ENCODE measurements at regions not wholly inside any gene's neighbourhood (a gene's known extent, or its start where the extent isn't known, plus 50 kb on each side); places are given as distances from the start of the nearest gene placed in this dataset.

GRCh38 chr6:40796260-40797221 is 209.4 kb upstream of the LRFN2 start:
- no peak for TF ChIP-seq CTCF (IDR thresholded peaks at IDR 0.05 in 2 of 3, conservative IDR thresholded peaks at IDR 0.05 in 1 of 3; ENCODE audit: borderline replicate concordance in 1 of 3, insufficient read depth in 1 of 3, low read depth in 2 of 3, low read length in 2 of 3)
- no peak for TF ChIP-seq REST (IDR thresholded peaks at IDR 0.05; ENCODE audit: low read depth)
- TF ChIP-seq ZNF274 (IDR thresholded peaks at IDR 0.05; ENCODE audit: low read depth, low read length): no peak
- no peak for TF ChIP-seq SIN3A (IDR thresholded peaks at IDR 0.05; ENCODE audit: low read depth)
- TF ChIP-seq CEBPB (IDR thresholded peaks at IDR 0.05; ENCODE audit: low read depth): no peak
- TF ChIP-seq SP1 (IDR thresholded peaks at IDR 0.05; ENCODE audit: low read depth): no peak
- TF ChIP-seq EZH2 (IDR thresholded peaks at IDR 0.05): no peak
- TF ChIP-seq RAD21 (IDR thresholded peaks at IDR 0.05; ENCODE audit: low read depth): no peak
- TF ChIP-seq EGR1 (IDR thresholded peaks at IDR 0.05; ENCODE audit: low read depth): no peak

All from HCT116 (cell line).